ENCODE measurements at regions not wholly inside any gene's neighbourhood (a gene's known extent, or its start where the extent isn't known, plus 50 kb on each side); places are given as distances from the start of the nearest gene placed in this dataset.

- no peak overlapping the region for H3K9ac ChIP-seq (ENCODE audit: low read length)
- H2AFZ ChIP-seq (ENCODE audit: low read length), result no peak overlapping the region
- no peaks in the 10 kb centered on the region for H3K27me3 ChIP-seq (ENCODE audit: insufficient read depth, low read length)
- H3K9me2 ChIP-seq (ENCODE audit: low read depth, low read length), result no peaks in the 10 kb centered on the region
- TF ChIP-seq EZH2 (IDR thresholded peaks at IDR 0.05; ENCODE audit: borderline replicate concordance, low read length) (no peak), CTCF (IDR thresholded peaks at IDR 0.05; ENCODE audit: low read length) (no peak)
- H3K9me3 ChIP-seq (ENCODE audit: low read length), result no peaks in the 10 kb centered on the region
- no peak overlapping the region for H3K4me3 ChIP-seq (ENCODE audit: low read depth, low read length, poor library complexity, severe bottlenecking)
- no peaks in the 10 kb centered on the region for H3K4me1 ChIP-seq (ENCODE audit: insufficient read depth, low read length, severe bottlenecking)
- no peak overlapping the region for H3K27ac ChIP-seq (ENCODE audit: low read depth, low read length, poor library complexity, severe bottlenecking)
- no peaks in the 10 kb centered on the region for H3K79me2 ChIP-seq (ENCODE audit: insufficient read depth, low read length)
- H3K4me2 ChIP-seq (ENCODE audit: low read length), result no peak overlapping the region
- no peaks in the 10 kb centered on the region for H4K20me1 ChIP-seq (ENCODE audit: insufficient read depth, low read length)
- H3F3A ChIP-seq (ENCODE audit: insufficient read depth, low read length), result no peaks in the 10 kb centered on the region
- H3K36me3 ChIP-seq (ENCODE audit: insufficient read depth, low read length), result no peaks in the 10 kb centered on the region
Measured at GRCh38 chr4:85067342-85067741, 100.9 kb upstream of the WDFY3 start.

GRCh38 chr4:85078016-85078415 lies 111.5 kb upstream of the WDFY3 start:
- no peaks in the 10 kb centered on the region for H3K4me1 ChIP-seq (ENCODE audit: insufficient read depth, low read length, severe bottlenecking)
- no peaks in the 10 kb centered on the region for H3K27me3 ChIP-seq (ENCODE audit: insufficient read depth, low read length)
- H3K4me2 ChIP-seq (ENCODE audit: low read length), result no peak overlapping the region
- no peak overlapping the region for H3K9ac ChIP-seq (ENCODE audit: low read length)
- H3K27ac ChIP-seq (ENCODE audit: low read depth, low read length, poor library complexity, severe bottlenecking), result no peak overlapping the region
- H3K9me3 ChIP-seq (ENCODE audit: low read length), result peaks cover 10% of the 10 kb centered on the region
- TF ChIP-seq EZH2 (IDR thresholded peaks at IDR 0.05; ENCODE audit: borderline replicate concordance, low read length) (no peak), CTCF (IDR thresholded peaks at IDR 0.05; ENCODE audit: low read length) (no peak)
- no peaks in the 10 kb centered on the region for H3F3A ChIP-seq (ENCODE audit: insufficient read depth, low read length)
- no peaks in the 10 kb centered on the region for H4K20me1 ChIP-seq (ENCODE audit: insufficient read depth, low read length)
- no peaks in the 10 kb centered on the region for H3K36me3 ChIP-seq (ENCODE audit: insufficient read depth, low read length)
- H3K4me3 ChIP-seq (ENCODE audit: low read depth, low read length, poor library complexity, severe bottlenecking), result no peak overlapping the region
- no peak overlapping the region for H2AFZ ChIP-seq (ENCODE audit: low read length)
- H3K79me2 ChIP-seq (ENCODE audit: insufficient read depth, low read length), result no peaks in the 10 kb centered on the region
- H3K9me2 ChIP-seq (ENCODE audit: low read depth, low read length), result no peaks in the 10 kb centered on the region

DNA sequence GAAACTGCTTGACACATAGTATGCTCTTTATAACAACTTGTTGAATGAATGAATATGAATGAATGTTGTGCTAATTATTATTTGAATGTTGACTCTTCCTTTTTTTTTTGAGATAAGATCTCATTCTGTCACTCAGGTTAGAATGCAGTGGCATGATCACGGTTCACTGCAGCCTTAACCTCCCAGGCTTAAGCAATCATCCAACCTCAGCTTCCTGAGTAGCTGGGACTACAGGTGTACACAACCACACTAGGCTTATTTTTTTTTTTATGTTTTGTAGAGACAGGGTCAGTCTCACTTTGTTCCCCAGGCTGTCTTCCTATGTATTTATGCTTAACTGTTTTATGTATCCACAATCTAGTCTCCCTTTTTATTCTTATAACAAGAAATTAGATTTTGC lies 114.7 kb upstream of the WDFY3 start:
- no peak overlapping the region for H2AFZ ChIP-seq (ENCODE audit: low read length)
- H3K9ac ChIP-seq (ENCODE audit: low read length), result no peak overlapping the region
- no peaks in the 10 kb centered on the region for H3K9me2 ChIP-seq (ENCODE audit: low read depth, low read length)
- no peaks in the 10 kb centered on the region for H3K79me2 ChIP-seq (ENCODE audit: insufficient read depth, low read length)
- no peaks in the 10 kb centered on the region for H3F3A ChIP-seq (ENCODE audit: insufficient read depth, low read length)
- H3K27me3 ChIP-seq (ENCODE audit: insufficient read depth, low read length), result no peaks in the 10 kb centered on the region
- peaks cover 12% of the 10 kb centered on the region for H3K4me1 ChIP-seq (ENCODE audit: insufficient read depth, low read length, severe bottlenecking)
- no peak for TF ChIP-seq CTCF (IDR thresholded peaks at IDR 0.05; ENCODE audit: low read length)
- no peak for TF ChIP-seq EZH2 (IDR thresholded peaks at IDR 0.05; ENCODE audit: borderline replicate concordance, low read length)
- H3K9me3 ChIP-seq (ENCODE audit: low read length), result peaks cover 10% of the 10 kb centered on the region
- no peak overlapping the region for H3K4me3 ChIP-seq (ENCODE audit: low read depth, low read length, poor library complexity, severe bottlenecking)
- H4K20me1 ChIP-seq (ENCODE audit: insufficient read depth, low read length), result no peaks in the 10 kb centered on the region
- no peak overlapping the region for H3K27ac ChIP-seq (ENCODE audit: low read depth, low read length, poor library complexity, severe bottlenecking)
- H3K36me3 ChIP-seq (ENCODE audit: insufficient read depth, low read length), result no peaks in the 10 kb centered on the region
- no peak overlapping the region for H3K4me2 ChIP-seq (ENCODE audit: low read length)
